ENCODE measurements at regions not wholly inside any gene's neighbourhood (a gene's known extent, or its start where the extent isn't known, plus 50 kb on each side); places are given as distances from the start of the nearest gene placed in this dataset.

DNA sequence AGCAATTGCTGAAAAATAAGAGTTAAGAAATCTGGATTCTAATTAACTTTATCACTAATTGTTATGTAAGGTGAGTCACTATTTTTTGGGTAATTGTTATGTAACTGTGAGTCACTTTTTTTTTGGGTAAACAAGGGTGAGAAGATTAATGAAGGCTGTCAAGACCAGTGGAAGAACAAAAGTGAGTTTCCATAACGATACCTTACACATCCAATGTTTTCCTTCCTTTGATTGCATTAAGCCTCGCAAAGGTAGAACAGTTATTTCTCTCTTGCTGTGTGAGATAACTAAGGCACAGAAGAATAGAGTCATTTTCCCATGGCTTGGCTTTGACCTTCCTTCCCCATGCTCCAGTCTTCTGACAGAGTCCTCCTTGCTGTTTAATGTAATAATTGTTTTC is 374.7 kb downstream of the DDX10 start:
- no peak overlapping the region for H3K4me3 ChIP-seq (replicated peaks; ENCODE audit: low read depth, low read length)
- no peak for DNase-seq (ENCODE audit: extremely low read depth, low read depth)
- TF ChIP-seq CTCF (IDR thresholded peaks at IDR 0.05; ENCODE audit: low read depth, low read length, missing control alignments): no peak

GRCh38 chr11:109040303-109040702 is 375.4 kb downstream of the DDX10 start:
- DNase-seq (ENCODE audit: extremely low read depth, low read depth): no peak
- peak; percentile 29 for TF ChIP-seq CTCF (IDR thresholded peaks at IDR 0.05; ENCODE audit: low read depth, low read length, missing control alignments)

GRCh38 chr11:109041876-109042275 is 377.0 kb downstream of the DDX10 start:
- TF ChIP-seq CTCF (IDR thresholded peaks at IDR 0.05; ENCODE audit: low read depth, low read length, missing control alignments): no peak
- H3K4me3 ChIP-seq (replicated peaks; ENCODE audit: low read depth, low read length): no peak overlapping the region
- DNase-seq (ENCODE audit: extremely low read depth, low read depth): no peak

More at GRCh38 chr11:109040303-109040702, 375.4 kb downstream of the DDX10 start:
- no peak overlapping the region for H3K4me3 ChIP-seq (replicated peaks; ENCODE audit: low read depth, low read length)

DNA sequence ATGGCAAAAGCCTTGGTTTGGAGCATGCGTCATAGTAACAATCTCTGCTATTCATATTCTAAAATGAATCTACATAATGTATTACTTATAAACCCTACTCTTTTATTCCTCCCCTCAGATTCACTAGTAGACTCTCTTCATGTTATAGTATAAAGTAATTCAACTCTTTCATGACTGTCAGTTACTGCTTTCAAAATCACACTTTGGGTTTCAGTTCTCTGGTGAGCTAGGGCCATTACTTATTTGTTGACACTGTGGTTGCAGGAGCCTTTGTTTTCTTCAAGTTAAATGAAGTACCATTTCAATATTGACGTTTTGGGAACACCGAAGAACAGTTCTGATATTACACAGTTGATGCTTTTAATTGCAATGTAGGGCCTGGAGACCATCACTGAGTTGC is 378.4 kb downstream of the DDX10 start:
- TF ChIP-seq CTCF (IDR thresholded peaks at IDR 0.05; ENCODE audit: low read depth, low read length, missing control alignments): no peak
- no peak overlapping the region for H3K4me3 ChIP-seq (replicated peaks; ENCODE audit: low read depth, low read length)
- no peak for DNase-seq (ENCODE audit: extremely low read depth, low read depth)

DNA sequence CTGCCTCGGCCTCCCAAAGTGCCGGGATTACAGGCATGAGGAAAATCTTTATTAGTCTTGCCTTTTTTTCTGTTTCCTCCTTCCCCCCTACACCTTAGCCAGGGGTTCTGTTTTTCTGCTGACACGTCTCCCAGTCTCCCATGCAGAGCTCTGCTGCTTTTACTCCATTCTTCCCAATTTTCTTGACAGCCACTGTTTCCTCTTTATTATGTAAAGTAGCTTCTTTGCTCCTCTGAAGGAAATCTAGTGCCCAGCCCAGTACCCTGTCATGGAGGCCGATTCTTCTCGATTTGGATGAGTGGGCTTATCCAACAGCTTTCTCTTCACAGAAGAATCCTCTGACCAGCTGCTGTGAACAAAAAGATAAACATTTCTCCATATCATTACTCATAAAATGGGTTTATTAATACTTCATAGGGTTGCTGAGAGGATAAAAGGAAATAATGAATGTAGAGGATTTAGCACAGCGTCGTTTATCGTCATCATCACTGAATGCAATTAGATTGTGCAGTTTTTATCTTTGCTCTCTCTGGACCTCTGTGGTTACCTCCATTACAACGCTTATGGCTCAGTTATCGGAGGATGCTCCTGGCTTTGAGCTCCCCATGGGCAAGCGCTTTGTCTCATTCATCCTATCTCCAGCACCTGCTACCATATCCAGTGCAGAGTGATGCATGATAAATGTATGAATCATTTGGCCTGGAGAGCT is 375.6 kb upstream of the C11orf87 start:
- no peak for TF ChIP-seq CTCF (IDR thresholded peaks at IDR 0.05; ENCODE audit: low read depth, low read length, missing control alignments)
- no peak overlapping the region for H3K4me3 ChIP-seq (replicated peaks; ENCODE audit: low read depth, low read length)
- no peak for DNase-seq (ENCODE audit: extremely low read depth, low read depth)

DNA sequence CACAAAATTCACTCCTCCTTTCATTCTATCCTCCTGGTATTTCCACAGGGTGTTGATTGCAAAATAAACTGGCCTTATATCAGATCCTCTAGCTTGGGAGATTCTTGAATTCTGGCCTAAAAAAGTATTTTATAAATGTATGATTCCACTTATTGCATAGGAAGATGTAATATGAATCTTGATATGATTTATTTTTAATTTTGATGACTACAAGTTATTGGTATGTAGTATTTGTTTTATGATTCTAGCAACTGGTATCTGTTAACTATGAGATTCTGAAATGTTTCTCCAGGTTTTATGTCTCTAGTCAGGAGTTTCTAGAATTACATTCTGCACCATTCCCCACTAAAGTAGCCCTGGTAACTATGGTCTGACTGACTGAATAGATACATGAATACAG is 373.9 kb upstream of the C11orf87 start:
- TF ChIP-seq CTCF (IDR thresholded peaks at IDR 0.05; ENCODE audit: low read depth, low read length, missing control alignments): no peak

GRCh38 chr11:109051200-109051599 is 370.8 kb upstream of the C11orf87 start:
- TF ChIP-seq CTCF (IDR thresholded peaks at IDR 0.05; ENCODE audit: low read depth, low read length, missing control alignments): no peak
- H3K4me3 ChIP-seq (replicated peaks; ENCODE audit: low read depth, low read length): no peak overlapping the region
- DNase-seq (ENCODE audit: extremely low read depth, low read depth): no peak

More for the DNA sequence above, 373.9 kb upstream of the C11orf87 start:
- no peak for DNase-seq (ENCODE audit: extremely low read depth, low read depth)
- H3K4me3 ChIP-seq (replicated peaks; ENCODE audit: low read depth, low read length): no peak overlapping the region
